Neural crest cell (in vitro differentiated cells): ENCODE measurements at regions not wholly inside any gene's neighbourhood (a gene's known extent, or its start where the extent isn't known, plus 50 kb on each side); places are given as distances from the start of the nearest gene placed in this dataset.
A peak's percentile ranks its signal among the peaks of the same experiment; 100 is the strongest.
"Not testable (repeated sequence)": the region's sequence is repeated elsewhere in the genome, so short reads cannot be mapped to it uniquely, and the experiment has no call there.

Experiments
- DNase-seq: peaks from one replicate; pipeline ENCODE4 v3.0.0; 2021; ENCODE audit warnings: low read depth, mixed read lengths, low spot score
- H3K27ac Mint-ChIP-seq: one replicate; pipeline ENCODE4 v1.8.0; 2021; ENCODE audit warnings: mild to moderate bottlenecking, mixed read lengths; ENCODE audit not compliant: unreplicated experiment
- H3K27me3 Mint-ChIP-seq: 2 replicates; pipeline ENCODE4 v1.8.0; 2021; ENCODE audit warnings: low read depth, mild to moderate bottlenecking, mixed read lengths
- H3K36me3 Mint-ChIP-seq: 2 replicates; pipeline ENCODE4 v1.8.0; 2021; ENCODE audit warnings: low read depth, mild to moderate bottlenecking, mixed read lengths
- H3K4me1 Mint-ChIP-seq: 2 replicates; pipeline ENCODE4 v1.8.0; 2021; ENCODE audit warnings: mixed read lengths
- H3K4me3 Mint-ChIP-seq: one replicate; pipeline ENCODE4 v1.8.0; 2021; ENCODE audit warnings: mild to moderate bottlenecking, mixed read lengths
- H3K9me3 Mint-ChIP-seq: 2 replicates; pipeline ENCODE4 v1.8.0; 2021; ENCODE audit warnings: mixed read lengths
- TF ChIP-seq, protein P1 (sequence below): fragments of 200-600 bp; sonication (generic); conservative IDR thresholded peaks from 2 replicates; pipeline ENCODE4 v1.5.0; 2021; ENCODE audit warnings: antibody characterized with exemption, mild to moderate bottlenecking

DNA sequence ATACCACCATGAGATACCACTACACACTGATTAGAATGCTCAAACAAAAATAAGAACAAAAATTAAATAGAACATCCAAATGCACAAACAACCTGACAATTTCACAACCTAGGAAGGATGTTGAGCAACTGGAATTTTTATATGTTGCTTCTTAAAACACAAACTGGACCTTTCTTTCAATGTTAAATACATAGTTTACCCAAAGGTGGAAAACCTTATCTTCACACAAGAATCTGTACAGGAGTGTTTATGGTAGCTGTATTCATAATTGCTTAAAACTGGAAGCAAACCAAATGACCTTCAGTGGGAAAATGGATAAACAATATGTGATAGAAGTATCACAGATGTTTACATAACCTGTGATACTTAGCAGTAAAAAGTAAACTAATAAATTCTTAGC lies 573.8 kb downstream of the MAGEB5 start:
- no peaks in the 10 kb centered on the region for H3K9me3 Mint-ChIP-seq
- TF ChIP-seq, protein P1, sequence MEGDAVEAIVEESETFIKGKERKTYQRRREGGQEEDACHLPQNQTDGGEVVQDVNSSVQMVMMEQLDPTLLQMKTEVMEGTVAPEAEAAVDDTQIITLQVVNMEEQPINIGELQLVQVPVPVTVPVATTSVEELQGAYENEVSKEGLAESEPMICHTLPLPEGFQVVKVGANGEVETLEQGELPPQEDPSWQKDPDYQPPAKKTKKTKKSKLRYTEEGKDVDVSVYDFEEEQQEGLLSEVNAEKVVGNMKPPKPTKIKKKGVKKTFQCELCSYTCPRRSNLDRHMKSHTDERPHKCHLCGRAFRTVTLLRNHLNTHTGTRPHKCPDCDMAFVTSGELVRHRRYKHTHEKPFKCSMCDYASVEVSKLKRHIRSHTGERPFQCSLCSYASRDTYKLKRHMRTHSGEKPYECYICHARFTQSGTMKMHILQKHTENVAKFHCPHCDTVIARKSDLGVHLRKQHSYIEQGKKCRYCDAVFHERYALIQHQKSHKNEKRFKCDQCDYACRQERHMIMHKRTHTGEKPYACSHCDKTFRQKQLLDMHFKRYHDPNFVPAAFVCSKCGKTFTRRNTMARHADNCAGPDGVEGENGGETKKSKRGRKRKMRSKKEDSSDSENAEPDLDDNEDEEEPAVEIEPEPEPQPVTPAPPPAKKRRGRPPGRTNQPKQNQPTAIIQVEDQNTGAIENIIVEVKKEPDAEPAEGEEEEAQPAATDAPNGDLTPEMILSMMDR = no peak

DNA sequence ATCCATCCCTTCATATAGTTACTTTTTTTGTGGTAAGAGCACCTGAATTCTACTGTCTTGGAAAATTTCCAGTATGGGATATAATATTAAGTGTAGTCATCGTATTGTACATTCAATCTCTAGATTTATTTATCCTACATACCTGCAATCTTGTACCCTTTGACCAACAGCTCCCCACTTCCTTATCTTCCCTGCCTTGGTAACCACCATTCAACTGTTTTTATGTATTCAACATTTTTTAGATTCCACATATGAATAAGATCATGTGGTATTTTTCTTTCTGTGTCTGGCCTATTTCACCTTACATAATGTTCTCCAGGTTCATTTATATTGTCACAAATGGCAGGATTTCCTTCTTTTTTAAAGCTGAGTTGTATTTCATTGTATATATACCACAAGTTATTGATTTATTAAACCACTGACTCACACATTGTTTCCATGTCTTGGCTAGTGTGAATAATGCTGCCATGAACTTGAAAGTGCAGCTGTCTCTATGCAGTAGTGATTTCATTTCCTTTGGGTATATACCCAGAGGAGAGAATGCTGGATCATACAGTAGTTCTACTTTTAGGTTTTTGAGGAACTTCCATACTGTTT lies 572.5 kb downstream of the MAGEB5 start:
- no peaks in the 10 kb centered on the region for H3K27me3 Mint-ChIP-seq

More for the DNA sequence above, 573.8 kb downstream of the MAGEB5 start:
- no peaks in the 10 kb centered on the region for H3K4me1 Mint-ChIP-seq
- no peak overlapping the region for H3K27ac Mint-ChIP-seq
- H3K27me3 Mint-ChIP-seq = no peaks in the 10 kb centered on the region
- H3K4me3 Mint-ChIP-seq = no peak overlapping the region
- no peak for DNase-seq
- H3K36me3 Mint-ChIP-seq = no peaks in the 10 kb centered on the region

DNA sequence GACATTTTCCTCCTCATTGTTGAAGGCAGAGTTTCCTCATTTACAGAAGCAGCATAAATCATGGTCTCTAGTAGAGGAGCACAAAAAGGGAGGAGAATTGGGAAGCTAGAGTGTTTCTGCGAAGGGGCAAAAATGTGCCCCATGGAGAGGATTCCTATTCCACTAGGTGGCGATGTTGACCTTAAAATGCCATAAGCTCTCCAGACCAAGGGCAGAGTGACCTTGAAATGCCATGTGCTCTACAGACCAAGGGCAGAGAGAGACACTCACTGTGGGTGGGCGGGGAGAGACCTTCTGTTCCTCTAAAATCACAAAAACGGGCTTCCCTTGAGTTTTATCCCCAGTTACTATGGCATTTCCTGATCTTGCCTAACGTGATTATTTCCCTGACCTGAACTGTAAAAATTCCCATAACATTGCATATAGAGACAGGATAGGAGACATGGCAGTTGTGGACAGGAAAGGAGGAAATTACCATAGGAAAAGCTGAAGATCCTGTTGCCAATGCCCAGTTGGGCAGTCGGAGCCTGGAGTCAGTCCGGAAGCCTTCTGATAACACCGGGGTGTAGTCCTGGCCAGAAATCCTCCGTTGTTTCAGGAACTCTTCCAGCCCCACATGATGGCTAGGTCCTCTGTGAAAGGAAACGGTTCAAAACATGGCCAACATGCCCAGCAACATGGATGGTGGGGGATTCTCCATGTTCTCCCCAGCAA lies 567.7 kb downstream of the MAGEB5 start:
- TF ChIP-seq, protein P1 = peak; percentile 64
- peaks cover 4% of the 10 kb centered on the region for H3K9me3 Mint-ChIP-seq
- peak; percentile 26 for DNase-seq
- H3K27ac Mint-ChIP-seq = no peak overlapping the region
- H3K4me1 Mint-ChIP-seq = no peaks in the 10 kb centered on the region
- H3K4me3 Mint-ChIP-seq = no peak overlapping the region
- H3K27me3 Mint-ChIP-seq = no peaks in the 10 kb centered on the region
- H3K36me3 Mint-ChIP-seq = peaks cover 2% of the 10 kb centered on the region

More for the DNA sequence above, 572.5 kb downstream of the MAGEB5 start:
- TF ChIP-seq, protein P1 = no peak
- H3K4me1 Mint-ChIP-seq = no peaks in the 10 kb centered on the region
- no peaks in the 10 kb centered on the region for H3K36me3 Mint-ChIP-seq
- DNase-seq = no peak
- H3K4me3 Mint-ChIP-seq = no peak overlapping the region
- no peaks in the 10 kb centered on the region for H3K9me3 Mint-ChIP-seq
- no peak overlapping the region for H3K27ac Mint-ChIP-seq

DNA sequence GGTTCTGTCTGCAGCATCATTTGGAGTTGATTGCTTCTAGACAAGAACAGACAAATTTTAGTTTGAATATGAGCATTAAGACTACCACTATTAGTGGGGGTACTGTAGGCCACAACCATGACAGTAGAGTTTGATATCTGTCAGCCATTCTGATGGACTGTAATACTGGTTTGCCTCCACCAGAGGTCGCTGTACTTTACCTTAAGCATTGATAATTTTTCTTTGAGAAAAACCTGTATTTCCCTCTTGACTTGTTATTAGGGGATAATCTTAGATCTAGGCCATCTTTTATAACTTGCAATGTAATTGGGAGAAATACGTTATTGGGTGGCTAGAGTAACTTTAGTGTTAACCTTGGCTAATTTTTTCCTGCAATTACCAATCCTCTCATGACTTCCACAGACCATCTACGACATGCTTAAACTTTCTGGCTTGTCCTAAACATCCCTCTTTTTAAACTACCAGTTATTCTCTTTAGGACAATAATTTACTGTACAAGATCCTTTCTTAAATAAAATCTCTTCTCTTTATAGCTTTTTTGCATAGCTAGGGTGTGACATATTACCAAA lies 562.4 kb downstream of the MAGEB5 start:
- Mint-ChIP-seq H3K4me1 (no peaks in the 10 kb centered on the region), H3K36me3 (peaks cover 10% of the 10 kb centered on the region), H3K4me3 (no peak overlapping the region), H3K27me3 (no peaks in the 10 kb centered on the region), H3K27ac (no peak overlapping the region), H3K9me3 (peaks cover 28% of the 10 kb centered on the region)
- TF ChIP-seq, protein P1 = peak; percentile 41
- no peak for DNase-seq

DNA sequence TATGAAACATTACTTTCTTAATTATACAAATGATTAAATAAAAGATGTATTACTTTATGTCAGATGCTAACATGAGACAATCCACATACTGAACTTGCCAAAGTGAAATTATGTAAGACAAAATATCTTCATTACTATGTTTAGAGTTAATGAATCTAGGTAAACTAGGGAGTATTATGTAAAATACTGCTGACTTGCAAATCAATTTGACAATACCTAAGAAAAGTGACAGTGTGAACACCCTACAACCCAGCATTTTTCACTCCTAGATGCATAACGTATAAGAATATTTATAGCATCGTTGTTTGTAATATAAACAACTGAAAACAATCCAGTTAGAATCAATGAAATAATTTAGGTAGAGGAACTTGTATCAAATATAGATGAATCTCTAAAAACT lies 546.3 kb downstream of the MAGEB5 start:
- Mint-ChIP-seq H3K9me3 (peaks cover 2% of the 10 kb centered on the region), H3K27me3 (no peaks in the 10 kb centered on the region), H3K27ac (no peak overlapping the region), H3K4me3 (no peak overlapping the region), H3K4me1 (no peaks in the 10 kb centered on the region), H3K36me3 (no peaks in the 10 kb centered on the region)
- DNase-seq = no peak
- TF ChIP-seq, protein P1 = no peak

DNA sequence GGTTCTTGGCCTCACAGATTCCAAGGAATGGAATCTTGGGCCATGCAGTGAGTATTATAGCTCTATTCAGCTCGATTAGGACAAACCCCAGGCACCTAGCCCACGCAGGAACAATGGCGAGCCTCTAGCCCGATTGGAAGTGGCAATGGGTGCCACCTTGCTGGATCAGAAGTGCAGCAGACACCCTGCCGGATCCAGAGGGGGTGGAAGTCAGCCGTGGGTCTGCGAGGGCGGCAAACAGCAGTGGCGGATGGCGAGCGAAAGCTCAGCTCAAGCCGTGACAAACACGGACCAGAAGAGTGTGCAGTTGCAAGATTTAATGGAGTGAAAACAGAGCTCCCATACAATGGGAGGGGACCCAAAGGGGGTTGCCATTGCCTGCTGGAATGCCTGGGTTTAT lies 539.8 kb downstream of the MAGEB5 start:
- H3K27ac Mint-ChIP-seq, H3K4me3 Mint-ChIP-seq, H3K9me3 Mint-ChIP-seq, H3K4me1 Mint-ChIP-seq, DNase-seq, H3K27me3 Mint-ChIP-seq, H3K36me3 Mint-ChIP-seq: not testable (repeated sequence)
